GM12891 (cell line): ENCODE measurements at regions not wholly inside any gene's neighbourhood (a gene's known extent, or its start where the extent isn't known, plus 50 kb on each side); places are given as distances from the start of the nearest gene placed in this dataset.

Source experiments
- DNase-seq: peaks from one replicate; pipeline ENCODE4 v3.0.0; 2011; ENCODE audit warnings: low spot score; ENCODE audit not compliant: insufficient read length
- FAIRE-seq: peaks from 2 replicates; lab custom pipeline; 2011; peaks lifted over from hg19 to GRCh38; lab: Jason Lieb, UNC
- PAX5 ChIP-seq: IDR thresholded peaks from 2 replicates; pipeline ENCODE4 v1.6.1; 2011; ENCODE audit warnings: low read length, moderate library complexity, mild to moderate bottlenecking; ENCODE audit not compliant: insufficient read depth, severe bottlenecking
- POLR2A ChIP-seq: IDR thresholded peaks from 2 replicates; pipeline ENCODE4 v1.6.1; 2011; ENCODE audit warnings: low read depth, low read length, control low read depth
- POLR2AphosphoS5 ChIP-seq: IDR thresholded peaks from 2 replicates; pipeline ENCODE4 v1.6.1; 2011; ENCODE audit warnings: low read depth, low read length, control low read depth
- POU2F2 ChIP-seq: IDR thresholded peaks from 2 replicates; pipeline ENCODE4 v1.6.1; 2011; ENCODE audit warnings: low read depth, mild to moderate bottlenecking, control low read depth, low read length, moderate library complexity
- SPI1 ChIP-seq: IDR thresholded peaks from 2 replicates; pipeline ENCODE4 v1.6.1; 2011; ENCODE audit warnings: low read depth, low read length, control low read depth
- TAF1 ChIP-seq: IDR thresholded peaks from 2 replicates; pipeline ENCODE4 v1.6.1; 2011; ENCODE audit warnings: low read depth, low read length, control low read depth

DNA sequence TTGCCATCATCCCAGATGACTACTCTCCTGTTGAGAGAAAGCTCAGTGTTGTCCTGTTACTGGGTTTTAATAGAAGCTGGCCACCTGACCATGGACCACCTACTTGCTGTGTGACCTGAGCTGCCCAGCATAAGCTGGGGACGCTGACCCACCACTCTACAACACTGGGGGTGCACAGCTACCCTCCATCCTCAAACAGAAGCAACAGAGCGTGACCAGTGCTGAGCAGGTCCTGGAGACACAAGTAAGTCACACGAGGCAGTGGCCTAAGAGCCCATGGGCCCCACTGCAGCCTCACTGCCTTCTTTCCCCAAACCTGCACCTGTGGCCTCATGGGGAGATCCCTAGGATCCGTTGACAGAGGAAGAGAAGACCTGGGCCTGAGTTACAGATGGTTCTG is 198.6 kb upstream of the ADARB2 start:
- TF ChIP-seq PAX5 (no peak), POLR2A (no peak), TAF1 (no peak), SPI1 (no peak), POLR2AphosphoS5 (no peak), POU2F2 (no peak)
- DNase-seq (no peak), FAIRE-seq (no peak)

DNA sequence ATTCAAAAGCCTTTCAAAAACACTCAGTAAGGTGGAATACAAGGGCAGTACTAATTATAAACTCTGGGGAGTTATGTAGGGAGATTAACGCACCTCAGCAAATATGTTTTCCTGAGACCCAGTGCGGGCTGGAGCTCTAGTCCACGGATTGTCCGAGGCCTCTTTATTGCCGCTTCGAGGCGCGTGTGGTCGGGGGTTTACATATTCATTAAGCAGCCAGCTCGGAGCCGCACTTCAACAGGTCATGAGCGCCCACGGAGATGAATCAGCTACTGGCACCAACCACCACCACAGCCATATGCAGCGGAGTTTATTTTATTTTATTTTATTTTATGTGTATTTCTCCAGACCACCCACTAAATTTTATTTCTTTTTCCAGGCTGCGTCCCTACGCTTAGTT is 195.9 kb upstream of the ADARB2 start:
- DNase-seq (no peak), FAIRE-seq (no peak)
- TF ChIP-seq TAF1 (no peak), POU2F2 (no peak), PAX5 (no peak), SPI1 (no peak), POLR2AphosphoS5 (no peak), POLR2A (no peak)

- no peak for DNase-seq
- no peak for TF ChIP-seq PAX5
- TF ChIP-seq SPI1: no peak
- TF ChIP-seq TAF1: no peak
- no peak for TF ChIP-seq POLR2AphosphoS5
- TF ChIP-seq POU2F2: no peak
- TF ChIP-seq POLR2A: no peak
- no peak for FAIRE-seq
Measured at GRCh38 chr10:1932692-1933094, 195.4 kb upstream of the ADARB2 start.

DNA sequence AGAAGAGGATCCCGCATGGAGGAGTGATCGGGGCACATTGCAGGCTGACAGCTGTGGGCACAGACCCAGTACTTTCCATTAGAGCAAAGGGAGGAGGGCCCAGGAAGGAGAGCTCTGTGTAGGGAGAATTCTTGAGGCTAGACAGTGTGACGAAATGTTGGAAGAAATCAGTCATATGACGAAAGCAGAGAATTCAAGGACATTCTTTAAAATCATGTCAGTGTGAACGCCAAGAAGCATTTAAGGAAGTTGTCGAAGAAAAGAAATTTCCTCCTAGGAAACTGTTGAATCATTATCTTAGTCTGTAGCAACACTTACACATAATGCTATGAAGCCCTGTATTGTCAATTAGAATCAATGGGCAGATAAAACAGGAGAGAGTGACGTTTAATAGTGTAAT is 191.3 kb upstream of the ADARB2 start:
- FAIRE-seq (no peak), DNase-seq (no peak)
- no peak for TF ChIP-seq PAX5
- no peak for TF ChIP-seq SPI1
- TF ChIP-seq POLR2AphosphoS5: no peak
- no peak for TF ChIP-seq POLR2A
- no peak for TF ChIP-seq TAF1
- TF ChIP-seq POU2F2: no peak

DNA sequence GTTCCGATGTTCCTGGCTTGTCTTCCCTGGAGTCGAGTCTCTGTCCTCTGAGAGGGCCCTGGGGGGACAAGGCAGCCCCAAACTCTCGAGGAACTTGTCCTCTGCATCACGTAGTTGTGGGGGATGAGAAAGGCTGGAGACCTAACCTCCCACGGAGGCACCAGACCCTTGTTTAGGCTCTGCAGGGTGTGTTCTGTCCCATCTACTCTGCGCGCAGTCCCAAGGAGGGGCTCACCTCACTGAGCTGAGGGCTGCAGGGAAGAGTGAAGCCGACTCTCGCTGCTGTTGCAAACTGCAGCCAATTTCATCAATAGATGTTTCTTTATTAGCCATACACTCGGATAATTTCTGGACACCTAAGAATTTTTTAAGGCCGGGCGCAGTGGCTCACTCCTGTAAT is 186.7 kb upstream of the ADARB2 start:
- no peak for TF ChIP-seq POU2F2
- no peak for TF ChIP-seq TAF1
- TF ChIP-seq POLR2A: no peak
- no peak for TF ChIP-seq SPI1
- no peak for TF ChIP-seq POLR2AphosphoS5
- no peak for TF ChIP-seq PAX5
- no peak for DNase-seq
- no peak for FAIRE-seq

DNA sequence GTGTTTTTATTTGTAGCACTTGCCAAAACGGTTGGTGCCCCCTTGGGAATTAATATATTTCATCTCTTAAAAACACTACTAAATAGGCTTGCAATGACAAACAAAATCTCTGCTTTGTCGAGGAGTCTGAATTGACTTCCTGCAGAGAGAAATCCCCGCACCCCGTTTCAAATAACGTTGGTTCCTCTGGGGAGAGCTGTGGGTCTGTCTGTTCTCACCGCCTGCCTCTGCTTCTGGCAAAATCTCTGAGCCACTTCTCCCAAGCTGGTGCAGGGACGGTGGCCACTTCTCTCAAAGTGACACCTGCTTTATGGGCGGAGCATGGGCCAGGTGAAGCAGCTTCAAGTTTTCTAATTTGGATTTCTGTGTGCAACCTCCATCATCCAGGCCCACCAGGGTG is 186.3 kb upstream of the ADARB2 start:
- FAIRE-seq: no peak
- TF ChIP-seq POLR2AphosphoS5: no peak
- no peak for TF ChIP-seq SPI1
- no peak for TF ChIP-seq POLR2A
- TF ChIP-seq TAF1: no peak
- TF ChIP-seq PAX5: no peak

GRCh38 chr10:1920941-1921340 is 183.6 kb upstream of the ADARB2 start:
- FAIRE-seq (no peak), DNase-seq (no peak)
- no peak for TF ChIP-seq POLR2AphosphoS5
- no peak for TF ChIP-seq TAF1
- TF ChIP-seq PAX5: no peak
- no peak for TF ChIP-seq POU2F2
- TF ChIP-seq POLR2A: no peak
- no peak for TF ChIP-seq SPI1

More for the DNA sequence above, 186.3 kb upstream of the ADARB2 start:
- no peak for DNase-seq

DNA sequence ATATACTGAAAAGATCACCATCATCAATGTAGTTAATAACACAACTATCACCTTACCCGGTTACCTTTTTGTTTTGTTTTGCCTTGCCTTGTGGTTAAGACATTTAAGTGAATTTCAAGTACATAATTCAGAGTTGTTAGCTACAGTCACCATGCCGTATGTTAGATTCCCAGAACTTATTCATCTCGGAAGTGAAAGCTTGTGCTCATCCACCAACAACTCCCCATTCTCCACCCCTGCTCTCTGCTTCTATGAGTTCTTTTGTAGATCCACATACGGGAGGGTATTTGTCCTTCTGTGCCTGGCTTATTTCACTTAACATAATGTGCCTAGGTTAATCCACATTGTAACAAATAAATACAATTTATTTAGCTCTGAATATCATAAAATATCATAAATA is 182.8 kb upstream of the ADARB2 start:
- FAIRE-seq (no peak), DNase-seq (no peak)
- TF ChIP-seq PAX5: no peak
- no peak for TF ChIP-seq SPI1
- no peak for TF ChIP-seq TAF1
- no peak for TF ChIP-seq POLR2A
- no peak for TF ChIP-seq POU2F2
- TF ChIP-seq POLR2AphosphoS5: no peak

DNA sequence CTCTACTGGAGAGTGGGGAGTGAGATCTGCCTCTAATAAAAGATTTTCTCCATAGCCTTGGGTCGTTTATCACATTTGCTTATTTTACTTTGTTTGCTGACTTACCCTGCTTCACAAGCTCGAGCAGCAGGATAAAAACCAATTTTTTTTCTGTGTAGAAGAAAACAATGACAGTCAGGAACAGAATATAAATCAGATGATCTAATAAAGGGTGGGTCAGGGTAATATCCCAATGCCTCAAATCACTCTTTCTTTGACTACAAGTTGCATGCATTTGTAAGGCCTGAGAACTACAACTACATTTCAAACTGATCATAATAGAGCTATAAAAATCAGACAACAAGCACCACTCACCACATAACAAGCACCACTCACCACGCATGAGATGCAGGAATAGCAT is 174.4 kb upstream of the ADARB2 start:
- TF ChIP-seq SPI1 (no peak), TAF1 (no peak), POU2F2 (no peak), PAX5 (no peak), POLR2AphosphoS5 (no peak), POLR2A (no peak)
- FAIRE-seq (no peak), DNase-seq (no peak)

DNA sequence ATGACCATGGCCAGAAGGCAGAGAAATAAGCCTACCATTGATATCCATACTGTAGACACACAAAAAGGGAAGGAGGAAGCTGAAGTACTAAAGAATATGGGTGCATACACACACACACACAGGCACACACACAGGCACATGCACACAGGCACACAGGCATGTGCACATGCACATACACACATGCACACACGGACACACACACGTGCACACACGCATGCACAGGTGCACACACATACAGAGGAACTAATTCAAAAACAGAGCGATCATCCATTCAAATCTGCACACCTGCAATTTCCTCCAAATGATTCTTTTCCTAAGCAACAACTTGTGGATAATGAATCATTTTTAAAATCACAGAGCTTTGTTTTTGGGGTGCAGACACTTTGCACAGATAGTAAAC is 166.7 kb upstream of the ADARB2 start:
- DNase-seq (no peak), FAIRE-seq (no peak)
- TF ChIP-seq POU2F2 (no peak), PAX5 (no peak), POLR2A (no peak), POLR2AphosphoS5 (no peak), TAF1 (no peak), SPI1 (no peak)
